GM13976 (cell line): ENCODE measurements at regions not wholly inside any gene's neighbourhood (a gene's known extent, or its start where the extent isn't known, plus 50 kb on each side); places are given as distances from the start of the nearest gene placed in this dataset.

Source experiments
- DNase-seq: peaks from one replicate; pipeline ENCODE4 v3.0.0; 2012; ENCODE audit warnings: low spot score
- in situ Hi-C: fragments of 300-500 bp; cut with MboI; formaldehyde crosslinking; loops from one replicate; pipeline ENCODE4 v1.12.0; 2022; ENCODE audit warnings: low sequenced_read_pairs, mixed read lengths, inconsistent platforms; ENCODE audit not compliant: unreplicated experiment
- TF ChIP-seq, protein P1 (sequence below): IDR thresholded peaks from 2 replicates; pipeline ENCODE4 v1.5.1; 2012; ENCODE audit warnings: borderline replicate concordance, mild to moderate bottlenecking; ENCODE audit not compliant: insufficient read depth; ENCODE audit errors: extremely low read depth, missing control alignments, control extremely low read depth

DNA sequence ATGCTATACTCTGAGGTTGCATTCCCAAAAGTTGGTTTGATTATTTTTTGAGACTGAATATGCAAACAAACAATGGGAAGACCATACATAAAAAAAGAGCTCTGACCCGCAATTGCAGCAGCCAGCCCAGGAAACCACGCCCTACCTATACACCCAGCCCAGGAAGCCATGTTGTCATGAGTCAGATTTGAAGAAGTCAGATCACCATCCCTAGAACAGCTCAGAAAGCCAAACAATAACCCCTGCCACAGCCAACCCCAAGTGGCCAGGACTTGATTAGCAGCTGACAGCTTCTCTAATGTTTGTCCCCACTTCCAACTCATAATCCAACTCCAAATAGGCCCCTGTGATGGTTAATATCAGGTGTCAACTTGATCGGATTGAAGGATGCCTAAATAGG, 621.9 kb downstream of the NPHP4 start:
- no peak for DNase-seq
- TF ChIP-seq, protein P1, sequence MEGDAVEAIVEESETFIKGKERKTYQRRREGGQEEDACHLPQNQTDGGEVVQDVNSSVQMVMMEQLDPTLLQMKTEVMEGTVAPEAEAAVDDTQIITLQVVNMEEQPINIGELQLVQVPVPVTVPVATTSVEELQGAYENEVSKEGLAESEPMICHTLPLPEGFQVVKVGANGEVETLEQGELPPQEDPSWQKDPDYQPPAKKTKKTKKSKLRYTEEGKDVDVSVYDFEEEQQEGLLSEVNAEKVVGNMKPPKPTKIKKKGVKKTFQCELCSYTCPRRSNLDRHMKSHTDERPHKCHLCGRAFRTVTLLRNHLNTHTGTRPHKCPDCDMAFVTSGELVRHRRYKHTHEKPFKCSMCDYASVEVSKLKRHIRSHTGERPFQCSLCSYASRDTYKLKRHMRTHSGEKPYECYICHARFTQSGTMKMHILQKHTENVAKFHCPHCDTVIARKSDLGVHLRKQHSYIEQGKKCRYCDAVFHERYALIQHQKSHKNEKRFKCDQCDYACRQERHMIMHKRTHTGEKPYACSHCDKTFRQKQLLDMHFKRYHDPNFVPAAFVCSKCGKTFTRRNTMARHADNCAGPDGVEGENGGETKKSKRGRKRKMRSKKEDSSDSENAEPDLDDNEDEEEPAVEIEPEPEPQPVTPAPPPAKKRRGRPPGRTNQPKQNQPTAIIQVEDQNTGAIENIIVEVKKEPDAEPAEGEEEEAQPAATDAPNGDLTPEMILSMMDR = no peak
- in situ Hi-C loops = no loop called here

DNA sequence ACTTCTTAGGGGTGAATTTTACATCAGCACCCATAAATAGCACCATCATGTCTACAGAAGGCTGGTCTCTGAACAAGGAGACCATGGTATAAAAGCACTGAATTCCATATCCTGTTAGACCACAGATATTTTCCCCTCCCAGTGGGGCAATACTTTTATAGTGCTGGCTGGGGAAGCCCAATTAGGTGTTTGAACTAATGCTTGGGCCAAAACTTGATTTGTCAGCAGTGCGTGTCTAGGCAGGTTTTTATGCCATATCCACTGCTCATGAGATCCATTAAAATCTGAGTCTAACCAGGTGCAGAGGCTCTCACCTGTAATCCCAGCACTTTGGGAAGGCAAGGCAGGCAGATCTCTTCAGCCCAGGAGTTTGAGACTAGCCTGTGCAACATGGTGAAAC, 623.0 kb downstream of the NPHP4 start:
- TF ChIP-seq, protein P1 = no peak
- DNase-seq = no peak
- in situ Hi-C loops = no loop called here

DNA sequence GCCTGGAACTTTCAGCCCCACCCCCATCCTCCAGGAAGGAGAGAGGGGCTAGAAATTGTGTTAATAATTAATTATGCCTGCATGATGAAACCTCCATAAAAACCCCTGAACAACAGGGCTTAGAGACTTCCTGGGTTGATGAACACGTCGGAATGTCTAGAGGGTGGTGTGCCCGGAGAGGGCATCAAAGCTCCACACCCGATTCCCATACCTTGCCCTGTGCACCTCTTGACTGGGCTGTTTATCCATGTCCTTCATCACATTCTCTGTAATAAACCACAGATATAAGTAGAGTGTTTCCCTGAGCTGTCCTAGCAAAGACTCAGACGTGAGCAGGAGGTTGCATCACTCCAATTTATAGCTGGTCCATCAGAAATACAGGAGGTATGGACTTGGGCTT, 624.0 kb downstream of the NPHP4 start:
- TF ChIP-seq, protein P1 = no peak
- in situ Hi-C loops = no loop called here
- DNase-seq = no peak

DNA sequence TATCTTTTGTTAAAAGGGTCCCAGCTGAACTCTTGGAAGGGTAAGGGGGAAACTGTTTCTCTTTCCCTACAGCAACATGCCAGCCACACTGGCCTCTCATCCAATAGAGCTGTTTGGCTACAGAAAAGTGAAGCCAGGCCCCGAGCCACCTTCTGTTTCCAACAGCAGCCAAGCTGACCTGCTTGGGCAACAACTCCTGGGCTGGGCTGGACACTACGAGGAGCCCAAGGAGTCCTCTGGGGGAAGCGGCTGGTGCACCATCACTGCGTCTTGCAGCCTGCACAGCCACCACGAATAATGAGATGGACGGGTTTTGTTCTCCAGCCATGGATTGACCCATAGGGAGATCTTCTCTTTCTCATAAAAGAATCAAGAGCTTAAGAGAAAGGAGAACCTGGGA, 624.9 kb downstream of the NPHP4 start:
- no peak for DNase-seq
- in situ Hi-C loops = no loop called here
- TF ChIP-seq, protein P1 = no peak

DNA sequence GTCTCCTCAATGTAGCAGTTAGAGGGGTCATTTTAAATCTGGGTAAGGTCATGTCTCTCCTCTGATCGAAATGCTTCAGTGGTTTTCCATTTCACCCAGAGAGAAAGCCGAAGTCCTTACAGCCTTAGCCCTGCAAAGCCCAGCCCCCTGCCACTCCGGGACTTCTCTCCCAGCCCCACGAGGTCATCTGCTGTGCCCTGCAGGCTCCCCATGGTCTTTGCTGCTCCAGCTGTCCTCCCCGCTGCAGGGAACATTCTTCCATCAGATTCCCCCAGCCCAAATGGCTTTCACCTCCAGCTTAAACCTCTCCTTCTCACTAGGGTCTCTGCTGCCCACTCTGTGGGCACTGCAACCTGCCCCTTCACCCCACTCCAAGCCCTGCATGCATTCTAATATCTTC, 626.5 kb downstream of the NPHP4 start:
- in situ Hi-C loops = no loop called here
- no peak for DNase-seq
- TF ChIP-seq, protein P1 = no peak

DNA sequence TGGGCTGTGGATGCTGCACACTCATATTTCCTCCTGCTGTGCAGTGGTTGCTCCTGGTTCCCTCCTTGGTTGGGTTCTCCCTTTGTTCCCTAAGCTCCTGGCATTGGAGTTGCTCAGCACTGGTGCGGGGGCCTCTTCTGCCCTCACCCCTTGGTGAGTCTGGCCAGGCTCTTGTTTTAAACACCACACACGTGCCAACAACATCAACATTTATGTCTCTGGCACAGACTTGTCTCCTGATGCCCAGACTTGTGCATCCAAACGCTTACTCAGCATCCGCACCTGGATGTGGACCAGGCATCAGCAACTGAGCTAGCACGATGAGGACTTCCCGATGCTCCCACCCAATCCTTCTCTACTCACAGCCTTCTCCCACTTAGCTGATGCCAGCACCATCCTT, 627.6 kb downstream of the NPHP4 start:
- TF ChIP-seq, protein P1 = no peak
- in situ Hi-C loops = no loop called here
- no peak for DNase-seq

DNA sequence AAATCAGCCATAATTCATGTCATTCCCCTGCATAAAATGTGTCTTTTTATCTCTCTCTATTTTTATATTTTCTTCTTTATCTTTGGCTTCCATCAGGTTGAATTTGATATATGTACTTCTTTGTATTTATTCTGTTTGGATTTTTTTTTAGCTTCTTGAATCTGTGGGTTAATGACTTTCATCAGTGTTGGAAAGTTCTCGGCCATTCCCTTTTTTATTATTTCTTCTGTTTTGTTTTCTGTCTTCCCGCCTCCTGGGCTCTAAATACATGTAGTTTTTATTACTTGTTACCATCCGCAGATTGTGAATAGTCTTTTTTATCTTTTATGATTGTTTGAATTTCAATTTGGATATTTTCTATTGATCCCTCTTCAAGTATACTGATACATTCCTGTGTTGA, 637.5 kb downstream of the NPHP4 start:
- in situ Hi-C loops = no loop called here
- TF ChIP-seq, protein P1 = no peak
- DNase-seq = no peak
